ENCODE measurements at regions not wholly inside any gene's neighbourhood (a gene's known extent, or its start where the extent isn't known, plus 50 kb on each side); places are given as distances from the start of the nearest gene placed in this dataset.

- DNase-seq: no peak
Measured at GRCh38 chr14:85402569-85403162, 127.3 kb upstream of the FLRT2 start.

- no peak for DNase-seq
Measured at GRCh38 chr14:85409481-85410210, 120.3 kb upstream of the FLRT2 start.

- DNase-seq: no peak
Measured at GRCh38 chr14:85412756-85413155, 117.2 kb upstream of the FLRT2 start.

- DNase-seq: no peak
Measured at GRCh38 chr14:85413836-85414526, 116.0 kb upstream of the FLRT2 start.

GRCh38 chr14:85415015-85415712 lies 114.8 kb upstream of the FLRT2 start:
- no peak for DNase-seq

GRCh38 chr14:85416771-85417170 lies 113.2 kb upstream of the FLRT2 start:
- DNase-seq: no peak

- DNase-seq: no peak
Measured at GRCh38 chr14:85417396-85417795, 112.5 kb upstream of the FLRT2 start.

GRCh38 chr14:85418721-85419120 lies 111.2 kb upstream of the FLRT2 start:
- DNase-seq: no peak

- no peak for DNase-seq
Measured at GRCh38 chr14:85420278-85420677, 109.7 kb upstream of the FLRT2 start.

- no peak for DNase-seq
Measured at GRCh38 chr14:85420707-85421106, 109.2 kb upstream of the FLRT2 start.

GRCh38 chr14:85421186-85421877 lies 108.6 kb upstream of the FLRT2 start:
- no peak for DNase-seq

GRCh38 chr14:85423889-85424288 lies 106.1 kb upstream of the FLRT2 start:
- no peak for DNase-seq

- DNase-seq: no peak
Measured at GRCh38 chr14:85425507-85425906, 104.4 kb upstream of the FLRT2 start.

- DNase-seq: no peak
Measured at GRCh38 chr14:85426068-85426935, 103.6 kb upstream of the FLRT2 start.

GRCh38 chr14:85428926-85429325 lies 101.0 kb upstream of the FLRT2 start:
- no peak for DNase-seq

- no peak for DNase-seq
Measured at GRCh38 chr14:85437148-85437547, 92.8 kb upstream of the FLRT2 start.

- DNase-seq: no peak
Measured at GRCh38 chr14:85438001-85438400, 91.9 kb upstream of the FLRT2 start.

- no peak for DNase-seq
Measured at GRCh38 chr14:85438481-85438942, 91.4 kb upstream of the FLRT2 start.

GRCh38 chr14:85439696-85440328 lies 90.1 kb upstream of the FLRT2 start:
- no peak for DNase-seq

- DNase-seq: no peak
Measured at GRCh38 chr14:85441909-85442643, 87.9 kb upstream of the FLRT2 start.

- no peak for DNase-seq
Measured at GRCh38 chr14:85442996-85443395, 86.9 kb upstream of the FLRT2 start.

All from NCI-H2107 (cell line).